Lung (tissue), 11 donors: ENCODE measurements at regions not wholly inside any gene's neighbourhood (a gene's known extent, or its start where the extent isn't known, plus 50 kb on each side); places are given as distances from the start of the nearest gene placed in this dataset.
A peak's percentile ranks its signal among the peaks of the same experiment; 100 is the strongest.

Source experiments
- ATAC-seq: fragments of 200-7000 bp; cut with Tn5 transposase; one replicate; pipeline ENCODE4 v1.9.1; 2020; ENCODE audit warnings: moderate number of reproducible peaks; ENCODE audit not compliant: insufficient read depth, low FRiP score
- DNase-seq, 3 donors: peaks; one replicate each; pipeline ENCODE4 v3.0.0-alpha.2; 2013 to 2017
- H3K27ac ChIP-seq, 2 donors: one replicate each; pipeline ENCODE4 v1.5.1; 2013; ENCODE audit warnings: mild to moderate bottlenecking in 2 of 2, moderate library complexity in 2 of 2, control low read depth in 1 of 2, inconsistent platforms in 1 of 2, low read depth in 1 of 2, low read length in 1 of 2
- H3K27me3 ChIP-seq, 3 donors: one replicate each; pipeline ENCODE4 v1.5.1; 2013; ENCODE audit warnings: low read length in 2 of 3; ENCODE audit not compliant: control insufficient read depth in 3 of 3, insufficient read depth in 3 of 3
- H3K36me3 ChIP-seq, 4 donors: one replicate each; pipeline ENCODE4 v1.5.1; 2013; ENCODE audit warnings: low read length in 4 of 4, mild to moderate bottlenecking in 1 of 4, moderate library complexity in 1 of 4; ENCODE audit not compliant: control insufficient read depth in 4 of 4, insufficient read depth in 4 of 4
- H3K4me1 ChIP-seq, 5 donors: one replicate each; pipeline ENCODE4 v1.5.1; 2013; ENCODE audit warnings: low read length in 5 of 5, mild to moderate bottlenecking in 2 of 5, moderate library complexity in 1 of 5; ENCODE audit not compliant: control insufficient read depth in 5 of 5, insufficient read depth in 5 of 5
- H3K4me3 ChIP-seq: one replicate; pipeline ENCODE4 v1.5.1; 2013; ENCODE audit warnings: mild to moderate bottlenecking, control low read depth, moderate library complexity
- H3K9ac ChIP-seq, 2 donors: one replicate each; pipeline ENCODE4 v1.5.1; 2013; ENCODE audit warnings: low read length in 2 of 2, control low read depth in 1 of 2; ENCODE audit not compliant: insufficient read depth in 1 of 2
- H3K9me3 ChIP-seq, 4 donors: one replicate each; pipeline ENCODE4 v1.5.1; 2013; ENCODE audit warnings: low read length in 3 of 4, mild to moderate bottlenecking in 1 of 4, moderate library complexity in 1 of 4; ENCODE audit not compliant: control insufficient read depth in 4 of 4, insufficient read depth in 3 of 4
- CTCF ChIP-seq: IDR thresholded peaks from 2 replicates; pipeline ENCODE4 v1.5.1; 2012; ENCODE audit warnings: mild to moderate bottlenecking; ENCODE audit errors: control extremely low read depth, extremely low read depth
- WGBS, 2 donors: extraction: QIAGEN DNeasy Blood & Tissue Kit; methylation state at CpG; one replicate each; pipeline ENCODE4 v1.1.7; 2013; 5-methylcytosine and 5-hydroxymethylcytosine counted together
- donor health status: control.
- donor health status: control.
- donor health status: Bipolar disorder and iron deficiency.
- donor health status: healthy.
- donor health status: DM: yes; HTN: yes; CAD: no.

- no peak overlapping the region for H3K9ac ChIP-seq
- peaks cover 0 to 23% (median 0%) of the 10 kb centered on the region in 5 donors for H3K4me1 ChIP-seq
- ATAC-seq (no peak), DNase-seq (peak in 2 of 3 donors; percentile 68 to 82)
- no peaks in the 10 kb centered on the region for H3K27me3 ChIP-seq
- no peaks in the 10 kb centered on the region for H3K9me3 ChIP-seq
- H3K27ac ChIP-seq, result no peak overlapping the region
- no peak overlapping the region for H3K4me3 ChIP-seq
- no peaks in the 10 kb centered on the region for H3K36me3 ChIP-seq
- WGBS, 2 donors, result 84 to 88% methylated on average over 1 of the region's 1 CpG
- TF ChIP-seq CTCF, result no peak
Observed at GRCh38 chr7:31411416-31411815, 70.9 kb upstream of the NEUROD6 start.

- H3K9ac ChIP-seq, result no peak overlapping the region
- H3K4me1 ChIP-seq, result peaks cover 0 to 5% (median 0%) of the 10 kb centered on the region in 5 donors
- no peaks in the 10 kb centered on the region for H3K27me3 ChIP-seq
- TF ChIP-seq CTCF, result no peak
- DNase-seq (no peak), ATAC-seq (no peak)
- H3K9me3 ChIP-seq, result no peaks in the 10 kb centered on the region
- H3K27ac ChIP-seq, result no peak overlapping the region
- H3K4me3 ChIP-seq, result no peak overlapping the region
- 64 to 78% methylated on average over 1 of the region's 1 CpG for WGBS, 2 donors
- no peaks in the 10 kb centered on the region for H3K36me3 ChIP-seq
Observed at GRCh38 chr7:31413766-31414165, 73.2 kb upstream of the NEUROD6 start.

GRCh38 chr7:31416381-31416870 lies 75.9 kb upstream of the NEUROD6 start:
- peaks cover 0 to 5% (median 0%) of the 10 kb centered on the region in 5 donors for H3K4me1 ChIP-seq
- H3K36me3 ChIP-seq, result no peaks in the 10 kb centered on the region
- no peaks in the 10 kb centered on the region for H3K9me3 ChIP-seq
- ATAC-seq (no peak), DNase-seq (no peak)
- WGBS, 2 donors, result 70 to 72% methylated on average over 5 of the region's 5 CpGs
- H3K4me3 ChIP-seq, result no peak overlapping the region
- no peak overlapping the region for H3K27ac ChIP-seq
- no peak overlapping the region for H3K9ac ChIP-seq
- no peak for TF ChIP-seq CTCF
- no peaks in the 10 kb centered on the region for H3K27me3 ChIP-seq

- WGBS, 2 donors, result 86 to 92% methylated on average over 2 of the region's 2 CpGs
- no peak for DNase-seq
- Histone ChIP-seq H3K4me3 (no peak overlapping the region), H3K36me3 (no peaks in the 10 kb centered on the region), H3K4me1 (no peaks in the 10 kb centered on the region), H3K9me3 (peaks cover 0 to 2% (median 0%) of the 10 kb centered on the region in 4 donors), H3K9ac (no peak overlapping the region), H3K27ac (no peak overlapping the region), H3K27me3 (no peaks in the 10 kb centered on the region)
- TF ChIP-seq CTCF, result no peak
- ATAC-seq, result no peak
Observed at GRCh38 chr7:31418928-31419327, 78.4 kb upstream of the NEUROD6 start.
